ENCODE measurements at regions not wholly inside any gene's neighbourhood (a gene's known extent, or its start where the extent isn't known, plus 50 kb on each side); places are given as distances from the start of the nearest gene placed in this dataset.

GRCh38 chr6:165760126-165760802 lies 97.2 kb upstream of the PDE10A start:
- TF ChIP-seq GABPA (IDR thresholded peaks at IDR 0.05 in 1 of 2, conservative IDR thresholded peaks at IDR 0.05 in 1 of 2) (no peak), FOXA1 (IDR thresholded peaks at IDR 0.05) (no peak), RAD21 (IDR thresholded peaks at IDR 0.05) (no peak), ATF3 (IDR thresholded peaks at IDR 0.05) (no peak), EGR1 (IDR thresholded peaks at IDR 0.05; ENCODE audit: low read depth in 2 of 2) (no peak), NR2F2 (IDR thresholded peaks at IDR 0.05) (no peak), MAX (IDR thresholded peaks at IDR 0.05) (no peak)
- TF ChIP-seq, protein P1, sequence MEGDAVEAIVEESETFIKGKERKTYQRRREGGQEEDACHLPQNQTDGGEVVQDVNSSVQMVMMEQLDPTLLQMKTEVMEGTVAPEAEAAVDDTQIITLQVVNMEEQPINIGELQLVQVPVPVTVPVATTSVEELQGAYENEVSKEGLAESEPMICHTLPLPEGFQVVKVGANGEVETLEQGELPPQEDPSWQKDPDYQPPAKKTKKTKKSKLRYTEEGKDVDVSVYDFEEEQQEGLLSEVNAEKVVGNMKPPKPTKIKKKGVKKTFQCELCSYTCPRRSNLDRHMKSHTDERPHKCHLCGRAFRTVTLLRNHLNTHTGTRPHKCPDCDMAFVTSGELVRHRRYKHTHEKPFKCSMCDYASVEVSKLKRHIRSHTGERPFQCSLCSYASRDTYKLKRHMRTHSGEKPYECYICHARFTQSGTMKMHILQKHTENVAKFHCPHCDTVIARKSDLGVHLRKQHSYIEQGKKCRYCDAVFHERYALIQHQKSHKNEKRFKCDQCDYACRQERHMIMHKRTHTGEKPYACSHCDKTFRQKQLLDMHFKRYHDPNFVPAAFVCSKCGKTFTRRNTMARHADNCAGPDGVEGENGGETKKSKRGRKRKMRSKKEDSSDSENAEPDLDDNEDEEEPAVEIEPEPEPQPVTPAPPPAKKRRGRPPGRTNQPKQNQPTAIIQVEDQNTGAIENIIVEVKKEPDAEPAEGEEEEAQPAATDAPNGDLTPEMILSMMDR (IDR thresholded peaks at IDR 0.05; ENCODE audit: low read depth, low read length, missing input control) = no peak
- TF ChIP-seq, protein P2, sequence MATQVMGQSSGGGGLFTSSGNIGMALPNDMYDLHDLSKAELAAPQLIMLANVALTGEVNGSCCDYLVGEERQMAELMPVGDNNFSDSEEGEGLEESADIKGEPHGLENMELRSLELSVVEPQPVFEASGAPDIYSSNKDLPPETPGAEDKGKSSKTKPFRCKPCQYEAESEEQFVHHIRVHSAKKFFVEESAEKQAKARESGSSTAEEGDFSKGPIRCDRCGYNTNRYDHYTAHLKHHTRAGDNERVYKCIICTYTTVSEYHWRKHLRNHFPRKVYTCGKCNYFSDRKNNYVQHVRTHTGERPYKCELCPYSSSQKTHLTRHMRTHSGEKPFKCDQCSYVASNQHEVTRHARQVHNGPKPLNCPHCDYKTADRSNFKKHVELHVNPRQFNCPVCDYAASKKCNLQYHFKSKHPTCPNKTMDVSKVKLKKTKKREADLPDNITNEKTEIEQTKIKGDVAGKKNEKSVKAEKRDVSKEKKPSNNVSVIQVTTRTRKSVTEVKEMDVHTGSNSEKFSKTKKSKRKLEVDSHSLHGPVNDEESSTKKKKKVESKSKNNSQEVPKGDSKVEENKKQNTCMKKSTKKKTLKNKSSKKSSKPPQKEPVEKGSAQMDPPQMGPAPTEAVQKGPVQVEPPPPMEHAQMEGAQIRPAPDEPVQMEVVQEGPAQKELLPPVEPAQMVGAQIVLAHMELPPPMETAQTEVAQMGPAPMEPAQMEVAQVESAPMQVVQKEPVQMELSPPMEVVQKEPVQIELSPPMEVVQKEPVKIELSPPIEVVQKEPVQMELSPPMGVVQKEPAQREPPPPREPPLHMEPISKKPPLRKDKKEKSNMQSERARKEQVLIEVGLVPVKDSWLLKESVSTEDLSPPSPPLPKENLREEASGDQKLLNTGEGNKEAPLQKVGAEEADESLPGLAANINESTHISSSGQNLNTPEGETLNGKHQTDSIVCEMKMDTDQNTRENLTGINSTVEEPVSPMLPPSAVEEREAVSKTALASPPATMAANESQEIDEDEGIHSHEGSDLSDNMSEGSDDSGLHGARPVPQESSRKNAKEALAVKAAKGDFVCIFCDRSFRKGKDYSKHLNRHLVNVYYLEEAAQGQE (IDR thresholded peaks at IDR 0.05) = no peak
